NT2/D1 (cell line): ENCODE measurements at regions not wholly inside any gene's neighbourhood (a gene's known extent, or its start where the extent isn't known, plus 50 kb on each side); places are given as distances from the start of the nearest gene placed in this dataset.

ENCODE experiments used
- SUZ12 ChIP-seq: IDR thresholded peaks from 2 replicates; pipeline ENCODE4 v1.6.1; 2011; ENCODE audit not compliant: insufficient read length, insufficient read depth; ENCODE audit errors: extremely low read depth
- YY1 ChIP-seq: IDR thresholded peaks from 2 replicates; pipeline ENCODE4 v1.6.1; 2011; ENCODE audit not compliant: insufficient read length, insufficient read depth
- ZNF274 ChIP-seq: IDR thresholded peaks from 2 replicates; pipeline ENCODE4 v1.6.1; 2011; ENCODE audit warnings: mild to moderate bottlenecking, low read depth, low read length

- TF ChIP-seq ZNF274 (no peak), SUZ12 (no peak), YY1 (no peak)
Observed at GRCh38 chrX:139211568-139212182, 318.9 kb upstream of the F9 start.
